Gastroesophageal sphincter (tissue), 4 donors: ENCODE measurements at regions not wholly inside any gene's neighbourhood (a gene's known extent, or its start where the extent isn't known, plus 50 kb on each side); places are given as distances from the start of the nearest gene placed in this dataset.

Experiments
- ATAC-seq: fragments of 150-250 bp; one replicate; pipeline ENCODE4 v1.9.1; 2016; ENCODE audit warnings: mild to moderate bottlenecking, moderate library complexity
- H3K27ac ChIP-seq, 4 donors: fragments of 200-600 bp; sonication (generic) in 3 of 4; 1 replicate in 3 of 4; 2 replicates in 1 of 4; pipeline ENCODE4 v1.5.1; 2016 to 2019
- H3K27me3 ChIP-seq: fragments of 200-600 bp; sonication (generic); one replicate; pipeline ENCODE4 v1.5.1; 2019
- H3K36me3 ChIP-seq, 2 donors: fragments of 200-600 bp; sonication (generic); one replicate each; pipeline ENCODE4 v1.5.1; 2019; ENCODE audit warnings: control low read depth in 1 of 2
- H3K4me1 ChIP-seq, 3 donors: fragments of 200-600 bp; sonication (generic); 1 replicate in 2 of 3; 2 replicates in 1 of 3; pipeline ENCODE4 v1.5.1; 2016 to 2019; ENCODE audit warnings: control low read depth in 2 of 3
- H3K4me3 ChIP-seq, 2 donors: fragments of 200-600 bp; sonication (generic); one replicate each; pipeline ENCODE4 v1.5.1; 2019; ENCODE audit warnings: mild to moderate bottlenecking in 1 of 2, moderate library complexity in 1 of 2
- H3K9me3 ChIP-seq, 3 donors: fragments of 200-600 bp; sonication (generic); one replicate each; pipeline ENCODE4 v1.5.1; 2017 to 2019; ENCODE audit warnings: control low read depth in 2 of 3
- EP300 ChIP-seq: sonication (generic); formaldehyde crosslinking; IDR thresholded peaks from one replicate; pipeline ENCODE4 v1.6.1; 2017; ENCODE audit warnings: antibody characterized with exemption, mild to moderate bottlenecking
- POLR2A ChIP-seq, 2 donors: fragments of 450-650 bp; IDR thresholded peaks; one replicate each; pipeline ENCODE4 v1.6.1; 2017; ENCODE audit warnings: antibody characterized with exemption in 2 of 2, mild to moderate bottlenecking in 2 of 2, moderate library complexity in 1 of 2
- POLR2AphosphoS5 ChIP-seq: sonication (generic); formaldehyde crosslinking; IDR thresholded peaks from one replicate; pipeline ENCODE4 v1.6.1; 2017; ENCODE audit warnings: antibody characterized with exemption
- WGBS, 2 donors: methylation state at CpG; one replicate each; pipeline ENCODE4 v1.1.5; 2018; ENCODE audit warnings: low coverage in 1 of 2; 5-methylcytosine and 5-hydroxymethylcytosine counted together
- TF ChIP-seq, protein P1 (sequence below), 4 experiments: fragments of 200-600 bp in 2 of 4; fragments of 450-650 bp in 2 of 4; sonication (generic) in 1 of 4; IDR thresholded peaks; one replicate each; pipeline ENCODE4 v1.5.1; 2017 to 2019; ENCODE audit warnings: antibody characterized with exemption in 4 of 4, mild to moderate bottlenecking in 2 of 4, moderate library complexity in 2 of 4

DNA sequence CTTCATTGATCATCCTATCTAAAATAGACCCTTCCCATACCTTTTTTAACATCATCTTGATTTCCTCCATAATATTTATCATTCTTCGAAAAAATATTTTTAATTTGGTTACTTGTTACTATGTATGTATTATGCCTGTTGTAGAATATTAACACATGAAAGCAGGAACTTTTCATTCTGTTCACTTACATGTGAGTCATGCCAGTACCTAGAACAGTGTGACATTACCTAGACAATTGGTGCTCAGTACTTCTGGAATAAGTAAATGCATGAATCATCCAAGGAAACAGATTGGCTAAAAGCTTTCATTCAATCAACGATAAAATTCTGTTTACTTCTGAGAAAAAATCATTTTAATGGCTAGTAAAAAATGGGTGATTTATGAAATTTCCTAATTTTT, 76.4 kb downstream of the CXXC4 start:
- ATAC-seq = no peak
- H3K4me3 ChIP-seq = no peak overlapping the region
- WGBS, 2 donors = 77 to 90% methylated on average over 2 of the region's 2 CpGs
- TF ChIP-seq POLR2A (IDR thresholded peaks at IDR 0.05) = no peak
- no peak for TF ChIP-seq EP300
- TF ChIP-seq, protein P1, sequence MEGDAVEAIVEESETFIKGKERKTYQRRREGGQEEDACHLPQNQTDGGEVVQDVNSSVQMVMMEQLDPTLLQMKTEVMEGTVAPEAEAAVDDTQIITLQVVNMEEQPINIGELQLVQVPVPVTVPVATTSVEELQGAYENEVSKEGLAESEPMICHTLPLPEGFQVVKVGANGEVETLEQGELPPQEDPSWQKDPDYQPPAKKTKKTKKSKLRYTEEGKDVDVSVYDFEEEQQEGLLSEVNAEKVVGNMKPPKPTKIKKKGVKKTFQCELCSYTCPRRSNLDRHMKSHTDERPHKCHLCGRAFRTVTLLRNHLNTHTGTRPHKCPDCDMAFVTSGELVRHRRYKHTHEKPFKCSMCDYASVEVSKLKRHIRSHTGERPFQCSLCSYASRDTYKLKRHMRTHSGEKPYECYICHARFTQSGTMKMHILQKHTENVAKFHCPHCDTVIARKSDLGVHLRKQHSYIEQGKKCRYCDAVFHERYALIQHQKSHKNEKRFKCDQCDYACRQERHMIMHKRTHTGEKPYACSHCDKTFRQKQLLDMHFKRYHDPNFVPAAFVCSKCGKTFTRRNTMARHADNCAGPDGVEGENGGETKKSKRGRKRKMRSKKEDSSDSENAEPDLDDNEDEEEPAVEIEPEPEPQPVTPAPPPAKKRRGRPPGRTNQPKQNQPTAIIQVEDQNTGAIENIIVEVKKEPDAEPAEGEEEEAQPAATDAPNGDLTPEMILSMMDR (IDR thresholded peaks at IDR 0.05) = no peak
- TF ChIP-seq POLR2AphosphoS5 = no peak
- H3K27me3 ChIP-seq = no peaks in the 10 kb centered on the region
- H3K36me3 ChIP-seq = no peaks in the 10 kb centered on the region
- H3K4me1 ChIP-seq = no peaks in the 10 kb centered on the region
- no peaks in the 10 kb centered on the region for H3K9me3 ChIP-seq
- H3K27ac ChIP-seq = no peak overlapping the region

DNA sequence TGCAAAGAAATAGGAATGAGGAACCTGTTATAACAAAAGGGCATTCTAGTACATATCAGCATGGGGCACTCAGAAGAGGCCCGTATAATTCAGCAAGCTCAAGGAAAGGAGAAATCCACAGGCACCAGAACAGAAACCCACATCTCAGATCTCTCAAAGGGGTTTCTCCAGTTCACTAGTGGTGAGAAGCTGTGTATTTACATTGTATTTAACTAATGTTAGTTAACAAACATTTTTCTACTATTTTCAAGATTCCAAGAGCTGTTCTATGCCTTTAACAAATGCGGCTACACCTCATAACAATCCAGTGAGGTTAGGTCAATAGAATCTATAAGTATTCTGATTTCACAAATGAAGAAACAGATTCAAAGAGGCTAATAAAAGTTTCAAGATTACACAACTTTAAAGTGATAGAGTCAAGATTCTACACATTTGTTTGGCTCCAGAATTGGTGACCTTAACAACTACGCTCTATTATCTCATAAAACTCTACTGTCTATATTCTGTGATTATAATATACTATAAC, 77.3 kb downstream of the CXXC4 start:
- no peak overlapping the region for H3K27ac ChIP-seq
- H3K27me3 ChIP-seq = no peaks in the 10 kb centered on the region
- no peaks in the 10 kb centered on the region for H3K36me3 ChIP-seq
- WGBS, 2 donors = 94 to 100% methylated on average over 3 of the region's 3 CpGs
- no peak for TF ChIP-seq POLR2A (IDR thresholded peaks at IDR 0.05)
- TF ChIP-seq, protein P1 (IDR thresholded peaks at IDR 0.05) = no peak
- TF ChIP-seq POLR2AphosphoS5 = no peak
- TF ChIP-seq EP300 = no peak
- no peak for ATAC-seq
- H3K9me3 ChIP-seq = no peaks in the 10 kb centered on the region
- H3K4me1 ChIP-seq = no peaks in the 10 kb centered on the region
- H3K4me3 ChIP-seq = no peak overlapping the region

DNA sequence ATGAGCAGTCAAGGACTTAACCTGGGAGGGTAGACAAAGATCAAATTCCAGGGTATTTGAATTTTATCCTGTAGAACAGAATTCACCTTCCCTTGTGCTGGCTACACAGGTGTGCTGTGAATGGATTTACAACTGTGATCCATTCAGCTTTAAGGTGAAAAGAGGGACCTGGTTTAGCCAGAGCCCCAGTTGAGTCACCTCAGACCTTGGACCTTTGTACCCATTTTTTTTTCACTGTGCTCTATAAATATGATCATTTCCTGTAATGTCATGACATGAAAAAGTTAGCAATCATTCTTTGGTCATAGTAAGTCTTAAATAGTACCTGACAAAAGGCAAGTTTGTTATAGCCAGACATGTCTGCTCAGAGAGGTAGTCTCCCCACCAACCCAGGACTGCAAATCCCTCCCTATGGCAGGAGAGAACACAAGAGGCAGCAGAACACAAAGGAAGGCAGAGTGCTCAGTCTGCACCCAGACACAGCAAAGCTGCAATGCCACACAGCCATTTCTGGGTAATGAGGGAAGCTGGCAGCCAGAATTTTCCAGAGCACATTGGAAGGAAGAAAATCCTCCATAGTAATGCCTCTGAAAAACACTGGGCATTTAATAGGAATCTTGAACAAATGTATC, 77.9 kb downstream of the CXXC4 start:
- H3K4me3 ChIP-seq = no peak overlapping the region
- H3K4me1 ChIP-seq = no peaks in the 10 kb centered on the region
- no peaks in the 10 kb centered on the region for H3K36me3 ChIP-seq
- no peak overlapping the region for H3K27ac ChIP-seq
- H3K27me3 ChIP-seq = no peaks in the 10 kb centered on the region
- no peaks in the 10 kb centered on the region for H3K9me3 ChIP-seq
- ATAC-seq = no peak
- TF ChIP-seq, protein P1 (IDR thresholded peaks at IDR 0.05) = no peak
- TF ChIP-seq EP300 (no peak), POLR2AphosphoS5 (no peak)

- Histone ChIP-seq H3K4me1 (no peaks in the 10 kb centered on the region), H3K36me3 (no peaks in the 10 kb centered on the region), H3K27ac (no peak overlapping the region), H3K27me3 (no peaks in the 10 kb centered on the region), H3K9me3 (no peaks in the 10 kb centered on the region), H3K4me3 (no peak overlapping the region)
- TF ChIP-seq POLR2AphosphoS5 (no peak), EP300 (no peak), POLR2A (IDR thresholded peaks at IDR 0.05) (no peak)
- TF ChIP-seq, protein P1 (IDR thresholded peaks at IDR 0.05) = no peak
- no peak for ATAC-seq
These were observed 81.2 kb downstream of the CXXC4 start for GRCh38 chr4:104413487-104413886.

GRCh38 chr4:104412344-104412743, 82.3 kb downstream of the CXXC4 start:
- no peak for TF ChIP-seq POLR2AphosphoS5
- no peak for TF ChIP-seq EP300
- no peak for TF ChIP-seq POLR2A (IDR thresholded peaks at IDR 0.05)
- Histone ChIP-seq H3K27me3 (no peaks in the 10 kb centered on the region), H3K36me3 (no peaks in the 10 kb centered on the region), H3K4me1 (no peaks in the 10 kb centered on the region), H3K4me3 (no peak overlapping the region), H3K9me3 (no peaks in the 10 kb centered on the region), H3K27ac (no peak overlapping the region)
- ATAC-seq = no peak
